ENCODE measurements at regions not wholly inside any gene's neighbourhood (a gene's known extent, or its start where the extent isn't known, plus 50 kb on each side); places are given as distances from the start of the nearest gene placed in this dataset.
"Not testable (repeated sequence)": the region's sequence is repeated elsewhere in the genome, so short reads cannot be mapped to it uniquely, and the experiment has no call there.

DNA sequence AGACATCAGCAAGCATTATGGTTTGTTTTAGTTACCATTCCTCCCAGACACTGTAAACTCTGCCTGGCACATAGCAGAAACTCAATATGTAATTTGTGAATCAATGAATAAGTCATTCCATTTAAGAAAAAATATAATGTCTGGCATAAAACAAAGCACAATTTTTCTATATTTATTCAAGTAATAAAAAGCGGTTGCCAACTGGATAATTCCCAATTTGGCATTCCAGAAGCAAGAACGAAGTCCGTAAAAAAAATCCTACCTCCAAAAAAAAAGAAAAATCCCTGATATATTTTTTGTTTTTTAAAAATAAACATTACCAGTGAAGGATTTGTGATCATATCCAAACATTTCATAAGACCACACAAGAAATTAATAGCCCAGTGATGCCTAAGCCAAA, 351.3 kb upstream of the LRRTM4 start:
- Histone ChIP-seq H3K4me1 (ENCODE audit: control insufficient read depth in 2 of 3, insufficient read depth in 2 of 3, low read depth in 1 of 3, low read length in 3 of 3) (no peaks in the 10 kb centered on the region), H3K27me3 (ENCODE audit: control insufficient read depth, insufficient read depth, low read length) (no peaks in the 10 kb centered on the region), H3K9ac (ENCODE audit: low read length in 3 of 3) (no peak overlapping the region), H3K36me3 (ENCODE audit: control insufficient read depth in 2 of 3, insufficient read depth in 3 of 3, low read length in 3 of 3) (no peaks in the 10 kb centered on the region), H3K9me3 (ENCODE audit: control insufficient read depth in 2 of 3, insufficient read depth in 1 of 3, low read length in 3 of 3) (no peaks in the 10 kb centered on the region), H3K4me3 (ENCODE audit: low read length in 3 of 3) (no peak overlapping the region), H3K27ac (ENCODE audit: low read depth in 2 of 2, low read length in 2 of 2) (no peak overlapping the region)
- intact Hi-C loops (cut with DNase I), result no loop called here
- TF ChIP-seq, protein P1, sequence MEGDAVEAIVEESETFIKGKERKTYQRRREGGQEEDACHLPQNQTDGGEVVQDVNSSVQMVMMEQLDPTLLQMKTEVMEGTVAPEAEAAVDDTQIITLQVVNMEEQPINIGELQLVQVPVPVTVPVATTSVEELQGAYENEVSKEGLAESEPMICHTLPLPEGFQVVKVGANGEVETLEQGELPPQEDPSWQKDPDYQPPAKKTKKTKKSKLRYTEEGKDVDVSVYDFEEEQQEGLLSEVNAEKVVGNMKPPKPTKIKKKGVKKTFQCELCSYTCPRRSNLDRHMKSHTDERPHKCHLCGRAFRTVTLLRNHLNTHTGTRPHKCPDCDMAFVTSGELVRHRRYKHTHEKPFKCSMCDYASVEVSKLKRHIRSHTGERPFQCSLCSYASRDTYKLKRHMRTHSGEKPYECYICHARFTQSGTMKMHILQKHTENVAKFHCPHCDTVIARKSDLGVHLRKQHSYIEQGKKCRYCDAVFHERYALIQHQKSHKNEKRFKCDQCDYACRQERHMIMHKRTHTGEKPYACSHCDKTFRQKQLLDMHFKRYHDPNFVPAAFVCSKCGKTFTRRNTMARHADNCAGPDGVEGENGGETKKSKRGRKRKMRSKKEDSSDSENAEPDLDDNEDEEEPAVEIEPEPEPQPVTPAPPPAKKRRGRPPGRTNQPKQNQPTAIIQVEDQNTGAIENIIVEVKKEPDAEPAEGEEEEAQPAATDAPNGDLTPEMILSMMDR (IDR thresholded peaks at IDR 0.05; ENCODE audit: borderline replicate concordance, extremely low read depth, insufficient read depth), result no peak
- FAIRE-seq (no peak), DNase-seq (no peak)

GRCh38 chr2:77900211-77900610, 378.0 kb upstream of the LRRTM4 start:
- H3K4me3 ChIP-seq (ENCODE audit: low read length in 3 of 3); H3K9me3 ChIP-seq (ENCODE audit: control insufficient read depth in 2 of 3, insufficient read depth in 1 of 3, low read length in 3 of 3); H3K27ac ChIP-seq (ENCODE audit: low read depth in 2 of 2, low read length in 2 of 2); H3K36me3 ChIP-seq (ENCODE audit: control insufficient read depth in 2 of 3, insufficient read depth in 3 of 3, low read length in 3 of 3); H3K27me3 ChIP-seq (ENCODE audit: control insufficient read depth, insufficient read depth, low read length); H3K9ac ChIP-seq (ENCODE audit: low read length in 3 of 3); intact Hi-C loops (cut with DNase I); FAIRE-seq; H3K4me1 ChIP-seq (ENCODE audit: control insufficient read depth in 2 of 3, insufficient read depth in 2 of 3, low read depth in 1 of 3, low read length in 3 of 3): not testable (repeated sequence)
- DNase-seq, result peak in 1 of 5 donors; percentile 32

GRCh38 chr2:77910136-77910535, 388.0 kb upstream of the LRRTM4 start:
- TF ChIP-seq, protein P1 (IDR thresholded peaks at IDR 0.05; ENCODE audit: borderline replicate concordance, extremely low read depth, insufficient read depth), result no peak
- H3K9ac ChIP-seq (ENCODE audit: low read length in 3 of 3), result no peak overlapping the region
- FAIRE-seq (no peak), DNase-seq (no peak)
- no peaks in the 10 kb centered on the region for H3K4me1 ChIP-seq (ENCODE audit: control insufficient read depth in 2 of 3, insufficient read depth in 2 of 3, low read depth in 1 of 3, low read length in 3 of 3)
- no peak overlapping the region for H3K27ac ChIP-seq (ENCODE audit: low read depth in 2 of 2, low read length in 2 of 2)
- no peaks in the 10 kb centered on the region for H3K36me3 ChIP-seq (ENCODE audit: control insufficient read depth in 2 of 3, insufficient read depth in 3 of 3, low read length in 3 of 3)
- intact Hi-C loops (cut with DNase I), result no loop called here
- no peaks in the 10 kb centered on the region for H3K9me3 ChIP-seq (ENCODE audit: control insufficient read depth in 2 of 3, insufficient read depth in 1 of 3, low read length in 3 of 3)
- H3K4me3 ChIP-seq (ENCODE audit: low read length in 3 of 3), result no peak overlapping the region
- H3K27me3 ChIP-seq (ENCODE audit: control insufficient read depth, insufficient read depth, low read length), result no peaks in the 10 kb centered on the region

GRCh38 chr2:77920838-77921366, 398.7 kb upstream of the LRRTM4 start:
- no peak for FAIRE-seq
- no peaks in the 10 kb centered on the region for H3K27me3 ChIP-seq (ENCODE audit: control insufficient read depth, insufficient read depth, low read length)

More at GRCh38 chr2:77920838-77921366, 398.7 kb upstream of the LRRTM4 start:
- Histone ChIP-seq H3K9me3 (ENCODE audit: control insufficient read depth in 2 of 3, insufficient read depth in 1 of 3, low read length in 3 of 3) (no peaks in the 10 kb centered on the region), H3K4me3 (ENCODE audit: low read length in 3 of 3) (no peak overlapping the region), H3K36me3 (ENCODE audit: control insufficient read depth in 2 of 3, insufficient read depth in 3 of 3, low read length in 3 of 3) (no peaks in the 10 kb centered on the region), H3K27ac (ENCODE audit: low read depth in 2 of 2, low read length in 2 of 2) (no peak overlapping the region), H3K9ac (ENCODE audit: low read length in 3 of 3) (no peak overlapping the region), H3K4me1 (ENCODE audit: control insufficient read depth in 2 of 3, insufficient read depth in 2 of 3, low read depth in 1 of 3, low read length in 3 of 3) (no peaks in the 10 kb centered on the region)
- TF ChIP-seq, protein P1 (IDR thresholded peaks at IDR 0.05; ENCODE audit: borderline replicate concordance, extremely low read depth, insufficient read depth), result no peak
- DNase-seq, result no peak
- intact Hi-C loops (cut with DNase I), result no loop called here

All from kidney (tissue), 13 donors.